H4 (cell line): ENCODE measurements at regions not wholly inside any gene's neighbourhood (a gene's known extent, or its start where the extent isn't known, plus 50 kb on each side); places are given as distances from the start of the nearest gene placed in this dataset.
"Not testable (repeated sequence)": the region's sequence is repeated elsewhere in the genome, so short reads cannot be mapped to it uniquely, and the experiment has no call there.

Experiments used
- DNase-seq: peaks from one replicate; pipeline ENCODE4 v3.0.0-alpha.2; 2015; ENCODE audit warnings: low spot score

DNA sequence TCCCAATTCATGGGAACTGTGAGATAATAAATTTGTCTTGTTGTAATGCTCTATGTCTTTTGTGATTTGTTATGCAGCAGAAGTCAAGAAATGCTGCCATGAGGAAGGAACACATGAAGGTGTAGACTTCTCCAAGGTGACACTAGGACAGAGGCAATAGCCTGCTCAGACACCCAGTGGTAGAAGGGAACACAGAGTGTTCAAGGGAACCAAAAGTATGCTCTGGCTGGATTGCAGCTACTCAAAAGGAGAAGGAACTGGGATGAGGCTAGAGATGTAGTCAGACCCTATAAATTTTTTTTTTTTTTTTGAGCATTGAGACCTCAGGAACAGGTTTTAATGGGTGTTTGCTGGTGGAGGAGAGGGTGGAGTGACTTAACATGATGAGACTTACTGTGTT is 232.5 kb downstream of the PARP8 start:
- DNase-seq = no peak

DNA sequence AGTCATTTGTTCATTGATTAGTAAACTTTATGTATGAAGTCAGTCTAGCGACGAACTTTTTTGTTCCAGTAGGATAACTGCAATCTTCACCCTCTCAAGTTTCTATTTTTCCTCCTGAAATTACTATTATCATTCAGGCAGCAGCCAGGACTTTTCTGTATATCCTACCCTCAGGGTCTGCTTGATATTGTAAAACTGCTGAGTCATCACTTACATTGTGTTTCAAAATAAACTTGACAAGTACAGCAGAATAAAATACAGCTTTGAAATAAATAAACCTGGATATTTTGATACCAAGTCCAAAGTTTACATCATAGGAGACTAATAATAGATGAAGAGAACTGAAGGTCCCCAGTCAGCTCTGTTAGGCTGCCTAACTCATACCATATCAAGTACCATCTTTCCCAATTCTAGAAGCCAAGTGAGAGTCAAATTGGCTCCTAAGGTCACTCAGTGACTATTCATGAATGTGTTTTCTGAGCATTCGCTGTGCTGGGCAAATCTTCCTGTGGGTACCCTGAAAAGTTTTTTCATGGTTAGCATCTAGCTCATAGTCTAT is 234.6 kb downstream of the PARP8 start:
- no peak for DNase-seq

DNA sequence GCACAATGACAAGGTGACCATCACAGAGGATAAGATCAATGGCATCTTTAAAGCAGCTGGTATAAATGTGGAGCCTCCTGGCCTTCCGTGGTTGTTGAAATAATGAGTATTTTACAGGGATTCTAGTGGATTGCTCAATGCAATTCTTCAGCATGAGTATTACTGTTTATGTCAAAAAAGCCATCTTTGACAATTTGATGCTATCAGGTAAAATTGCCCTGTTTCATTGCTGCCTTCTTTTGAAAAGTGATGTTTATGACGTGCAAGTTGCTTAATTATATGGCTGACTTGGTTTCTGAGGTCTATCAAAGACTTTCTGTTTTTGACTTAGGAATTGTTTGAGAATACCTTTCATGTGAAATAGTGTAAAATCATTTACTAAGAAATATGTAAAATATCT is 237.2 kb downstream of the PARP8 start:
- DNase-seq = no peak

DNA sequence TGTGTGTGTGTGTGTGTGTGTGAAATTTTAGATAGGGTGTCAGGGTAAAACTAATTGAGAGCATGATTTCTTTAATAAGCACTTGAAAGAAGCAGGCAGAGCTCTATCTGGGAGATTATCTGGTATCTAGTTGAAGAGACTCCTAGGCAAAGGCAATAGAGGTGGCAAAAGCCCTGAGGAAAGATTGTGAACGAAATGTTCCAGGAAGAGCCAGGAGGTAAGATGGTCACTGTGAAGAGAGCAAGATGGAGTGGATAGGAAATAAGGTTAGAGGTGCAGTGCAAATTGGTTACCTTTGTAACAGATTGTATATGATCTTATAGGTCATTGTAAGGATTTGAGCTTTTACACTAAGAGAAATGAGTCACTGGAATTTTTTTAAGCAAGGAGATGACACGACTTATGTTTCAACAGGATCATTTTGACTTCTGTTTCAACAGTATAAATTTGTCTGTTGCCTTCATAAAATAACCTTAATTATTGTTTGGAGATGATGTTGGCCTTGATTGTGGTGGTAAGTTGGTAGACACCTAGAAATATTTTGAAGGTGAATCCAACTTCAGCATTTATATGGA is 239.6 kb downstream of the PARP8 start:
- DNase-seq = no peak

DNA sequence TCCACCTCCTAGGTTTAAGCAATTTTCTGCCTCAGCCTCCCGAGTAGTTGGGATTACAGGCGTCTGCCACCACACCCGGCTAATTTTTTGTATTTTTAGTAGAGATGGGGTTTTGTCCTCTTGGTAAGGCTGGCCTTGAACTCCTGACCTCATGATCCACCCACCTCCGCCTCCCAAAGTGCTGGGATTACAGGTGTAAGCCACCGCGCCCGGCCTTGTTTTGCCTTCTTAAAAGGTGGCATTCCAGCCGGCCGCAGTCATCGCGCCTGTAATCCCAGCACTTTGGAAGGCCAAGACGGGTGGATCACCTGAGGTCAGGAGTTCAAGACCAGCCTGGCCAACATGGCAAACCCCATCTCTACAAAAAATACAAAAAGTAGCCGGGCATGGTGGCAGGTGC is 253.7 kb downstream of the PARP8 start:
- not testable (repeated sequence) for DNase-seq

DNA sequence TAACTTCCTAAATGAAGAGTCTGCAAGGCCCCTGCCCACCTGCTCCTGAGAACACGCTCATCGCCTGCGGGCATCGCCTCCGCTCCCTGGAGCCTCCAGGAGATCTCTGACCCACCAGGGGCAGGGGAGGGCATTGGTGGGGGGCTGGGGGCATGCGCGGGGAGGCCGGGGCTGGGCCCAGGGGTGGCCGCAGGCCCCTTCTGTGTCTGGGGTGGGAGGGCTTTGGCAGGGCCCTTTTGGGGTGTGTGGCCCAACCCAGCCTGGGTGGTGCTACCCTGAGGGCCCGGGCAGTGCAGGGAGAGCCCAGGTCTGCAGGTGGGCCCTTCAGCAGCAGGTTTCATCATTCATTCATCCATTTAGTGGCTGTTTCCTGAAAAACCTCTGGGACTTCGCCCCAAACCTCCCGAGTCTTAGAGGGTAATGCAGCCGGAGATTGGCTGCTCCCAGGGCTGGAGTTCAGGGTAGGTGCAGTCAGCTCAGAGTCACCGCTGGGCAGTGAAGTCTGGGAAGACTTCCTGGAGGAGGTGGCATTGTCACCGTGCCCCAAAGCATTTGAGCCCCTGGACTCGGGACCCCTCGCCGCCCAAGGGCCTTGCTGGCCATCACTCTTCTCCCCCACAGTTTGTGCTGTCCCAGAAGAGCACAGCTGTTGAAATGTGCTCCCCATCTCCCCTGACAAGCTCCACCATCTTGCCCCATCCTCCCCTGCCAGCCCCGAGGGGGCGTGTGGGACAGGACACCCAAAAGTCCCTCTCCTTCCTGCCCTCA is 255.1 kb downstream of the PARP8 start:
- DNase-seq = no peak

DNA sequence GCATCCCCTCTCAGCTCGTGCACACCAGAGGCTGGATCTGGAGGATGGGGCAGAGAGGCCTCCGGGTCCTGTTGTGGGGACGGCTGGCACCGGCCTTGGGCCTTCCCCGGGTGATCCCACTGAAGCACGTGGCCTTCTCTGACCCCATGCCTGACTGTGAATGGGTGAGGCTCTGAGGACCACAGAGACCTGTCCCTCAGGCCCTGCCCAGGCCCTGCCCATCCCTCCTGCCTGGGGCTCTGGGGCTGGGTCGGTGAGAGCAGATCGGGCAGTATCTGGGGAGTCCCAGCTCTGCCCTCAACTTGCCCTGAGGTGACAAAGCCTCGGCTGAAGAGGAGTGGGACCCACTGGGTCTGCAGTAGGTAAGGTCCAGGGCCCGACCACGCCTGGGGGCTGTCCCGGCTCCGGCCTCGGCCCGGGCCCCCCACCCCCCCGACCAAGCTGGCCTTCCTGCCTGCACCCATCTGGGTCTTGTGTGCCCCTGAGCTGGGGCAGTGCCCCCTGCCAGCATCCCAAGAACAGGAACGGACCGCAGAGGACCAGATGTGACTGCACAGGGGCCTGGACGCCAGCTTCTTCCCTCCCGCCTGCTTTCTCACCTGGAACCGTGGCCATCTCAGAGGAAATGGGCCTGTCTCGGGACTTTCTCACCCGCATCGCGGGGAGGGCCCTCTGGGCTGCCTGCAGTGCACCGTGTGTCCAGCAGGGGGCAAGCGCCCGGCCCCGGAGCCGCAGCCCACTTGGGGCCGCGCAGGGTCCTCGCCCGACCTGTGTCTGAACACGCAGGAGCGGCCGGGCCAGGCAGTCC is 255.9 kb downstream of the PARP8 start:
- not testable (repeated sequence) for DNase-seq

DNA sequence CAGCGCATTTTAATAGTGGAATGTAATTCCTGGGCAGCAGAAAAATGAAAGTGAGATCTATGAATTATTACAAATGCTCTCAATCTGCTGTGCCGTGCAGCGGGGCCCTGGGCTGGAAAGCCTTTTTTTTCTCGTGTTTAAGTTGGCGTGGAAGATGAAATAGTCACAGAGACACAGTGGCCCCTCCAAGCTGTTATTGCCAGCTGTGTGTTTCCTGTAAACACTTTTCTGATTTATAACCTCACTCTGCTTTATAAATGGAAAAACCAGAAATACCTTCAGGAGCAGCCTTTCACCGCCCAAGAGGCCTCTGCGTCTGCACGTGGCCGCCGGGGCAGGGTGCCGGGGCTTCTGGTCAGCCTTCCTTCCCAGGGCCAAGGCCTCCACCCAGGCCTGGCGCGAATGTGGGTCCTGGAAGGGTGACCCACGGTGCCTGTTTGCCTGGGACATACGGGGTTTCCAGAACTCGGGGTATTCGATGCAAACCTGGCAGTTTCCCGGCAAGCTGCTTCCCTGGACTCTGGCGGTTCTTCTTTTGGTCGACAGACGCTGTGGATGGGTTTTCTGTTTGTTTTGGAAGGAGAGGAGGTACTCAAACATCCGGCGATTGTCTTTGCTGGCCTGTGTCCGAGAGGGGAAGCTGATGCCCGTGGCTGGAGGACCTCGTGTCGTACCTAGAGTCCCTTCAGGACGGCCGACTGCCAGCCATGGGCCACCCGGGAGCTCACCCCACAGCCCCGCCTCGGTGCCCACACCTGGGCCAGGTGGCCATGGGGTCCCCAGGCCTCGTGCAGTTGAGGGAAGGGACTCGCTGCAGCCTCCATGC is 256.7 kb downstream of the PARP8 start:
- DNase-seq = no peak

DNA sequence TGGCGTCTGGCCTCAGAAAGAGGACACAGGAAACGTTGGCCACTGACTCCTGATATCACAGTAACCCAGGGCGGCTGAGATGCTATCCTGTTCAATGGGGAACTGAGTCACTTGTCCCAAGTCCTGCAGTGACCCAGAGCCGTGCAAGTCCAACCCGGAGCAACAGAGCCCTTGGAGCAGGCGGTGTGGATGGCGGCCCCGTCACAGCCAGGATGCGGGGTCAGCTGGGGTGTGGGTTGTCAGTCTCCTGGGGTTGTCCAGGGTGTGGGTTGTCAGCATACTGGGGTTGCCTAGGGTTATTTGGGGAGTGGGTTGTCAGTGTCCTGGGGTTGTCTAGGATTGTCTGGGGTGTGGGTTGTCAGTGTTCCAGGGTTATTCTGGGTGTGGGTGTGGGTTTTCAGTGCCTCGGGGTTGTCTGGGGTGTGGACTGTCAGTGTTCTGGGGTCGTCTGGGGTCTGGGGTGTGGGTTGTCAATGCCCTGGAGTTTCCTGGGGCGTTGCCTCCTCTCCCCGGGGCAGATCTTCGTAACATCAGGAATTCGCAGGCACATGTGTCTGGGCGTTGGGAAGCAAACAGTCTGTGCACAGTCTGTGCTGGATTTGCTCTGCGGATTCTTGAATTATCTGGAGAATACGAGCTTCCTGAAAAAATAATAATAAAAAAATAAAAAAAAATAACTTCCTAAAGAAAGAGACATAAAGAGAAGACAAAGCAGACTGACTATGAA is 257.5 kb downstream of the PARP8 start:
- DNase-seq = no peak

DNA sequence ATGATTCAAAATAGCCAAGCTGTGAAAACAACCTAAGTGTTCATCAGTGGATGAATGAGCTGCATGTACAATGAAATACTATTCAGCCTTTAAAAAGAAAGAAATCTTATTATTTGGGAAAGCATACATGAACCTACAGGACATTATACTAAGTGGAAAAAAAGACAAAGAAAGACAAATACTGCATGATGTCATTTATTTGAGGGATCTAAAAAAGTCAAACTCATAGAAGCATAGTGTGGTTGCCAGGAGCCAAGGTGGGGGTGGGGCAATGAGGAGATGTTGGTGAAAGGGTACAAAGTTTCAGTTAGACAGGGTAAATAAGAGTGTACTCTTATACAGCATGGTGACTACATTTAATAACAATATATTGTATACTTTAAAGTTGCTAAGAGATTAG is 261.5 kb downstream of the PARP8 start:
- no peak for DNase-seq

DNA sequence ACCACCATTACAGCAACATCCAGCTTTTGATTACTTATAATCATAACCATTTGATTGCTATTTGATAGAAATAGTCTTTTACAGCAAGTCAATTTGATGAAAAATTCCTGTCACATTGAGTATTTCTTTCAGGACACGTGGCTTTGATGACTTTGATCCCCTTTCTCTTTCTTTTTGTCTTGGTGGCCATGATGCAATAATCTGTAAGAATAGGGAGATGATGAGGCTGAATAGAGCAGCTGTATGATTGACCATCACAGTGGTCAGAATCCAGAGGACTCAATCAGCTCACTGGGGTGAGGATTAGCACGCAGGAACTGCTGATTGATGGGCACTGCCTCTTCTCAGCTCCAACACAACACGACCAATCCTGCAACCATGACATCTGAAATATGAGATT is 262.7 kb downstream of the PARP8 start:
- DNase-seq = no peak

DNA sequence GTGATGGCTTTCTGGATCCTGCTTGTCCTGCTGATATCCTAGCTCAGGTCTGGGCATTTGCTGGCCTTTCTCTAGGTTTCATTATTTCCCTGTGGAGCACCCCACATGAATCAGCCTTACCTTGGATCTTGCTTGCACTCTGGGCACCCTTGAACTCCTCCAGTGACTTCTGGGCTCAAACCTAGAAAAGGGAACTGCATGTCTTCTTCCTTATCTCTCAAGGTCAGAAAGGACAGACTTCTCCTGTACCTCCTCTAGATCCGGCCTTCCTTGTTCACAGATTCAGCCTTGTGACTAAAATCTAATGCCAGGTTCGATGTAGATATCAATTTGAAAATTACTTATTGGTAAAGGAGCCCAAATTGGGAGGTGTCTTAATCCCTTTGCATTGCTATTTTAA is 267.9 kb downstream of the PARP8 start:
- DNase-seq = no peak

DNA sequence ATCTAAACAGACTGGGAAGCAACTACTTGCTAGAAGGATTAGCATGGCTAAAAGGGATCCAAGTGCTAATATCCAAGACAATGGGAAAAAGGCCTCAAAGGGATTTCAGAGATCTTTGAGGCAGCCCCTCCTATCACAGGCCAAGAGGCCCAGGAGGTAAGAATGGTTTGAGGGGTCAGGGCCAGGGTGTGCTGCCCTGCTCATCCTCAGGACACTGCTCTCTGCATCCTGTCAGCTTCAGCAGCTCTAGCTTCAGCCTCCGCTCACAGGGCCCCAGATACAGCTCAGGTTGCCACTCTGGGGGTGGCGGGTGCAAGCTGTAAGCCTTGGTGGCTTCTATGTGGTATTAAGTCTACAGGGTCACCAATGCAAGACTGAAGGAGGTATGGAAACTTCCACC is 278.7 kb downstream of the PARP8 start:
- no peak for DNase-seq

DNA sequence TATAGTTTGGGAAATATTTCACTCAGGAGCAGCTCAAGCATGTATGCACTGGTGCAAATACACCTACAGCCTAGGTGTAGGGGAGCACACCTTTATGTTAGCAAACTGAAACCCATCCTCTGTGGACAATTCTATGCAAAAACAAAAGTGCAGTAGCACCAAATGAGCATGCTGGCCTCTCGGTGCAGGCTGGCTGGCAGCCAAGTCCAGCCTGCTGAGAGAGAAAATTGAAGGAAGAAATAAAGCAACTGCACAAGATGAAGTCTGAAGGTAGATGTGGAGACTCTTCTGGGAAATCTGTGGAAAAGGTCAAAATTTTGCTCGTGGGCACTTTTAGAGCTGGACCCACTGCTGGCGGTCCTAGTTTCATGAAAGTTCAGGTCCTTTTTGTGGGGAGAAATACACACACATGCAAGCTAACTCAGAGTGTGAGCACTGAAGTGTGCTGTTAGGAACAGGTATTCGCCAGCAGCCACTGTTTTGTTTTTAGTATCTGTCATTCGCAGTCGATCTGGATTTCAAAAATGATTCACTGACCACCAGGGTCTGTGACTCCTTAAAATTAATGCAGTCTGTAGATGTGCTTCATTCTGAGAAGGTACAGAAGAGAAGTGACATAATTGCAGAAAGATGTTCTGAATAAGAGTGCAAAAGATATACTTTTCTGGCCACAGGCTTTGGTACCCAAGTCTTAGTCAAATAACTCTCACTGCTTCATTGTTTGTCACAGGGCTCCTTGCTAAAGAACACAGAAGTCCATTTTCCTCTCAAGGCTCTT is 281.7 kb downstream of the PARP8 start:
- no peak for DNase-seq

DNA sequence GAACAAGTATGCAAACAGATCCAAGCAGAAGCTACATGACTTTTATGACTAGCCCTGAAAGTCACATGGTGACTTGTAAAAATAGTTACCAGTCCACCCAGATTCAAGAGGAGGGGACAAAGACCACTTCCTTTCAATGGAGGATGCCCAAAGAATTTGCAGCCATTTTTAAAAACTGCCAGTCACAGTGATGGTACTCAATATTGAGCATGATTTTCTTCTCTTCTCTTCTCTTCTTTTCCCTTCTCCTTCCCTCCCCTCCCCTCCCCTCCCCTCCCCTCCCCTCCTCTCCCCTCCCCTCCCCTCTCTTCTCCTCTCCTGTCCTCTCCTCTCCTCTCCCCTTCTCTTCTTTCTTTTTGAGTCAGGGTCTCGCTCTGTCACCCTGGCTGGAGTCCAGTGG is 286.9 kb downstream of the PARP8 start:
- DNase-seq = no peak

DNA sequence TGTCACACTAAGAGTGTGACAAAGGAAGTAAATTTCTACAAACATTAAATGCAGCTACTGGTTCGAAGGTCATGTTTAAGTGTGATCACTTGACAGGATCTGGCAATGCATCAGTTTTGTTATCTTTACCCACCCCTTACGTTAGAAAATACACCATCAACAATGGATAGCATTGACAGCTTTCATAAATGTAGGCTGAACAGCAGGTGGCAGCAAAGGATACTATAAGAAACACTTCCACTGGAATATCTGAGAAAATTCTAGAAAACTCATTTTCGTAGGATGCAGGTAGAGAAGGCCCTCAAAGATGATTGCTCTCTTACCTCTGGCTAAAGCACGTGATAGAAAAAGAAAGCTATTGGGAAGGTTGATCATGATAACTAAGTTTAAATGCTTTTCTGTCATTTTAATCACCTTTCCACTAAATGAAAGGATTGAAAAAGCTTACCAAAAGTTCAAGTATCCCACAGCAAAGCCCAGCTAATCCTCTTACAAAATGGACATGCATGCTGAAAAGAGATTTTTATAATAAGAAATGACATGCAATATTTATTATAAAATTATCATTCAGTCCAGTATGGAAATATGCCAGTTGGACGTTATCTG is 292.5 kb downstream of the PARP8 start:
- DNase-seq = peak; percentile 38

DNA sequence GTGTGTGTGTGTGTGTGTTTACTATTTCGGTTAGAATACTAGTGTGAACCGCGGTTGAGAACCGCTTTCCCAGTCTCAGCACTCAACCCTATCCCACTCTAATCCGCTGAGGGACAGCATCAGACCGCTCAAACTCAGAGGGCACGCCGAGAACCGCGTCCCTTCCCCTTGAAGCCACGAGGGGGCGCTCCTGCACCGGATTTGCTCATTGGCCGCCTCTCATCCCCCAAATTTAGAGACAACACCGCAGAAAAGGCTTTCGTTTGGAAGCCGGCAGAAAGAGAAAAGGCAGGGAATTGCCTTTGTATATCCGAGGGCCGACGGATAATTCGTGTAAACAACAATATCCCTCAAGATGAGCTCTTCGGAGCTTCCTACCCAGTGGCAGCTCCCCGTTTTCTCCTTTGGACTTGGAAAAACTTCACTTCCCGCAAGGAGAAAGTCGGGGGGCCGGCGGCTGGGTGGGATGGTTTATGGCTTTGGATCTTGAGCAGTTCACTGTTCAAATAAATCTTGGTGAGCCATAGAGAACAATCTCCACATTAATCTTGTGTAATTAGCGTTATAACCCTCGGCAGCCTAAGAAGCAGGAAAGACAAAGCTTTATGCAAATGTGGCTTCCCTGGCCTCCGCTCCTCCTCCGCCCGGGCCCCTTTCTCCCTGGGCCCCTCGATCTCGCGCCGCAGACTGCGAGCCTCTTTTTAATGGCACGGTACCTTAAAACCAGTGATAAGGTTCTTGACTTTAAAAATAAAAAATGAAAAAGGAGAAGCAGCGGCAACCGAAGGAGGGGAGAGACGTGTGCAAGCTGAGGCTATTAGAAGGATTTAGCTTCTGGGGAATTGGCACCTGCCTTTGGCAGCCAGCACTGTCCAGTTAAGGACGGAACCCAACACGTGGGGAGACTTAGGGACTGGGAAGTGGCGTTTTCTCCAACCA is 296.8 kb downstream of the PARP8 start:
- DNase-seq = peak; percentile 62

DNA sequence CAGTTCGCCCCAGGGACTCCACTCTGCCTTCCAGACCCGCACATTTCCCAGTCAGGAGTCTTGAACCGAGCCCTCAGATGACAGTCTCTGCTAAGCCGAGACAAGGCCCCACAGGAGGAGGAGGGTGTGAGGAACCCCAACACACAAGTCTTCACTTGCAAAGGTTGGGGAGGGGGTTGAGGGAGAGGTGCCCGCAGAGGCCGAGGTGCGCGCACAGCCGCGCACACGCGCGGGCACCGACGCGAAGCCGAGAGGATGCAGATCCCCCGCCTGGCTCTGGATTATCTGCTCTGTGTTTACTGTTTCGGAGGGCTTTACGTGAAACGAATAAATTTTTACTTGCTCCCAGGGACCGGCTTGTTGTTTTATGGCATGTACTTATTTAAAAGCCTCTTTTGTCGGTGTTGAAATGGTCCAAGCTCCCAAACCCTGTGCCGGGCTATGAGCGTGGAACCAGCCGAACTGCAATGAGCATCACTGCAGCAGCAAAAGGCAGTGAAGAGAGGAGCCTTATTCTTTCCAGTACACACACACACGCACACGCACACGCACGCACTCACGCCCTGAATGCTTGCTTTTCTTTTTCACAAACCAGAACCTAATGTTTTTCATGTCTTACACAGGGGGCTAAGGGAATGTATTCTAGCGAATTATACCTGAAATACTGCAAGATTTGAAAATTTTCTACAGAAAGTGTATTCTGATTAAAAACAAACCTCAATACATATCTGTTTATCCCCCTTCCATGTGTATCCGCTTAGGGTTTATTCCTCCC is 297.7 kb downstream of the PARP8 start:
- no peak for DNase-seq
